ENCODE measurements at regions not wholly inside any gene's neighbourhood (a gene's known extent, or its start where the extent isn't known, plus 50 kb on each side); places are given as distances from the start of the nearest gene placed in this dataset.
A peak's percentile ranks its signal among the peaks of the same experiment; 100 is the strongest.

GRCh38 chr5:167653645-167654106 is 637.8 kb upstream of the WWC1 start:
- DNase-seq (ENCODE audit: low read depth, low spot score): peak; percentile 17

GRCh38 chr5:167657016-167657415 is 634.4 kb upstream of the WWC1 start:
- DNase-seq (ENCODE audit: low read depth, low spot score): peak; percentile 65

- DNase-seq (ENCODE audit: low read depth, low spot score): no peak
These were observed 632.6 kb upstream of the WWC1 start for GRCh38 chr5:167658889-167659288.

GRCh38 chr5:167661605-167662004 is 629.8 kb upstream of the WWC1 start:
- no peak for DNase-seq (ENCODE audit: low read depth, low spot score)

- no peak for DNase-seq (ENCODE audit: low read depth, low spot score)
These were observed 627.1 kb upstream of the WWC1 start for GRCh38 chr5:167664222-167664804.

- peak; percentile 75 for DNase-seq (ENCODE audit: low read depth, low spot score)
These were observed 625.5 kb upstream of the WWC1 start for GRCh38 chr5:167665841-167666375.

- DNase-seq (ENCODE audit: low read depth, low spot score): no peak
These were observed 620.3 kb upstream of the WWC1 start for GRCh38 chr5:167671176-167671575.

GRCh38 chr5:167673942-167674341 is 617.5 kb upstream of the WWC1 start:
- DNase-seq (ENCODE audit: low read depth, low spot score): no peak

GRCh38 chr5:167678481-167678880 is 613.0 kb upstream of the WWC1 start:
- peak; percentile 46 for DNase-seq (ENCODE audit: low read depth, low spot score)

GRCh38 chr5:167684251-167684650 is 607.2 kb upstream of the WWC1 start:
- DNase-seq (ENCODE audit: low read depth, low spot score): no peak

- no peak for DNase-seq (ENCODE audit: low read depth, low spot score)
These were observed 602.9 kb upstream of the WWC1 start for GRCh38 chr5:167688341-167689130.

GRCh38 chr5:167694325-167695147 is 596.9 kb upstream of the WWC1 start:
- no peak for DNase-seq (ENCODE audit: low read depth, low spot score)

GRCh38 chr5:167696558-167697314 is 594.7 kb upstream of the WWC1 start:
- DNase-seq (ENCODE audit: low read depth, low spot score): no peak

- DNase-seq (ENCODE audit: low read depth, low spot score): peak; percentile 98
These were observed 592.0 kb upstream of the WWC1 start for GRCh38 chr5:167699432-167699831.

- DNase-seq (ENCODE audit: low read depth, low spot score): no peak
These were observed 590.4 kb upstream of the WWC1 start for GRCh38 chr5:167701051-167701450.

- DNase-seq (ENCODE audit: low read depth, low spot score): no peak
These were observed 589.4 kb upstream of the WWC1 start for GRCh38 chr5:167702014-167702413.

GRCh38 chr5:167708449-167708848 is 583.0 kb upstream of the WWC1 start:
- DNase-seq (ENCODE audit: low read depth, low spot score): no peak

GRCh38 chr5:167709625-167710024 is 581.8 kb upstream of the WWC1 start:
- DNase-seq (ENCODE audit: low read depth, low spot score): no peak

GRCh38 chr5:167710444-167711073 is 580.9 kb upstream of the WWC1 start:
- no peak for DNase-seq (ENCODE audit: low read depth, low spot score)

- no peak for DNase-seq (ENCODE audit: low read depth, low spot score)
These were observed 578.4 kb upstream of the WWC1 start for GRCh38 chr5:167712986-167713585.
